Sigmoid colon (tissue), 6 donors: ENCODE measurements at regions not wholly inside any gene's neighbourhood (a gene's known extent, or its start where the extent isn't known, plus 50 kb on each side); places are given as distances from the start of the nearest gene placed in this dataset.
A peak's percentile ranks its signal among the peaks of the same experiment; 100 is the strongest.

Source experiments
- DNase-seq: peaks from one replicate; pipeline ENCODE4 v3.0.0-alpha.2; 2019
- H3K27ac ChIP-seq, 4 donors: fragments of 200-600 bp; sonication (generic); one replicate each; pipeline ENCODE4 v1.5.1; 2016 to 2019; ENCODE audit warnings: mild to moderate bottlenecking in 1 of 4
- H3K27me3 ChIP-seq, 3 donors: fragments of 200-600 bp; sonication (generic); one replicate each; pipeline ENCODE4 v1.5.1; 2019; ENCODE audit warnings: mild to moderate bottlenecking in 1 of 3
- H3K36me3 ChIP-seq, 4 donors: fragments of 200-600 bp; sonication (generic); one replicate each; pipeline ENCODE4 v1.5.1; 2016 to 2019
- H3K4me1 ChIP-seq, 4 donors: fragments of 200-600 bp; sonication (generic); one replicate each; pipeline ENCODE4 v1.5.1; 2017 to 2019
- H3K4me3 ChIP-seq, 4 donors: fragments of 200-600 bp; sonication (generic); one replicate each; pipeline ENCODE4 v1.5.1; 2017 to 2019; ENCODE audit warnings: mild to moderate bottlenecking in 2 of 4, moderate library complexity in 1 of 4
- H3K9me3 ChIP-seq, 4 donors: fragments of 200-600 bp in 3 of 4; sonication (generic) in 3 of 4; one replicate each; pipeline versions ENCODE4 v1.5.1 to v1.6.1; 2013 to 2019
- EP300 ChIP-seq, 4 donors: sonication (generic); formaldehyde crosslinking; IDR thresholded peaks; one replicate each; pipeline ENCODE4 v1.6.1; 2017; ENCODE audit warnings: antibody characterized with exemption in 4 of 4
- POLR2A ChIP-seq, 2 donors: fragments of 450-650 bp; IDR thresholded peaks; one replicate each; pipeline ENCODE4 v1.6.1; 2016; ENCODE audit warnings: antibody characterized with exemption in 2 of 2, mild to moderate bottlenecking in 2 of 2, moderate library complexity in 2 of 2
- POLR2AphosphoS5 ChIP-seq, 4 donors: sonication (generic); formaldehyde crosslinking; IDR thresholded peaks; one replicate each; pipeline ENCODE4 v1.6.1; 2017; ENCODE audit warnings: antibody characterized with exemption in 4 of 4
- whole genome bisulfite sequencing, 2 donors: extraction: QIAGEN DNeasy Blood & Tissue Kit; methylation state at CpG; one replicate each; pipeline ENCODE4 v1.1.7; 2013; 5-methylcytosine and 5-hydroxymethylcytosine counted together
- intact Hi-C: fragments of 100-400 bp; cut with DNase I; formaldehyde crosslinking; loops from one replicate; pipeline ENCODE4 v1.15.1; 2023
- TF ChIP-seq, protein P1 (sequence below), 4 experiments: fragments of 450-650 bp in 3 of 4; fragments of 200-600 bp in 1 of 4; IDR thresholded peaks; one replicate each; pipeline ENCODE4 v1.5.1; 2016 to 2019; ENCODE audit warnings: antibody characterized with exemption in 4 of 4, mild to moderate bottlenecking in 3 of 4, moderate library complexity in 2 of 4
- donor health status: healthy with polysubstance abuse.
- donor health status: healthy.

DNA sequence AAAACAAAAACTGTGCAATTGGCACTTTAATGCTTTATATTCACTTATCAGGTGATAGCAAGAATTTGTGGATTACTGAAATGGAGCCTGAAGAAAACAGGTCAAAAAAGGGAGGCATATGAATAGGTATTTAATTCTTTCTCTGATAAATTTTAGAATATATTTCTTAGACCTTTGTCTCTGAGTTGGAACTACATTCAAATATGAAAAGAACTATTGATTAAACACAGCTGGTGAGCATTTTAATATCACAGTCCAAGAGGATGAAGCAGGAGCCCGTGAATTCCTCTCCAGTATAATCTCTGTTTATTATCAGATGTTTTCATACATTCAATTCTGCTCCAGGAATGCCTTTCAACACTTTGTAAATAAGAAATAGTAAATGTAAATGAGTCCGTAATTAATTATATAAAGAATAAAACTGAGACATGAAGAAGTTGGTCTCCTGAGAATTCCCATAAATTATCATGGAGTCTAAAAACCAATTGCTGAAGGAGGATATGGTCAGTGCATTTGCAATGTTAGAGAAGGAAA is 86.3 kb upstream of the ARHGEF26 start:
- no peak for DNase-seq
- Histone ChIP-seq H3K4me1 (peaks cover 0 to 56% (median 26%) of the 10 kb centered on the region in 4 donors), H3K36me3 (no peaks in the 10 kb centered on the region), H3K4me3 (no peak overlapping the region), H3K27ac (peak overlapping the region in 3 of 4 donors; percentile 33 to 76 (median 72)), H3K27me3 (no peaks in the 10 kb centered on the region), H3K9me3 (no peaks in the 10 kb centered on the region)
- WGBS, 2 donors = 70 to 73% methylated on average over 2 of the region's 2 CpGs
- intact Hi-C loops = no loop called here
- TF ChIP-seq, protein P1, sequence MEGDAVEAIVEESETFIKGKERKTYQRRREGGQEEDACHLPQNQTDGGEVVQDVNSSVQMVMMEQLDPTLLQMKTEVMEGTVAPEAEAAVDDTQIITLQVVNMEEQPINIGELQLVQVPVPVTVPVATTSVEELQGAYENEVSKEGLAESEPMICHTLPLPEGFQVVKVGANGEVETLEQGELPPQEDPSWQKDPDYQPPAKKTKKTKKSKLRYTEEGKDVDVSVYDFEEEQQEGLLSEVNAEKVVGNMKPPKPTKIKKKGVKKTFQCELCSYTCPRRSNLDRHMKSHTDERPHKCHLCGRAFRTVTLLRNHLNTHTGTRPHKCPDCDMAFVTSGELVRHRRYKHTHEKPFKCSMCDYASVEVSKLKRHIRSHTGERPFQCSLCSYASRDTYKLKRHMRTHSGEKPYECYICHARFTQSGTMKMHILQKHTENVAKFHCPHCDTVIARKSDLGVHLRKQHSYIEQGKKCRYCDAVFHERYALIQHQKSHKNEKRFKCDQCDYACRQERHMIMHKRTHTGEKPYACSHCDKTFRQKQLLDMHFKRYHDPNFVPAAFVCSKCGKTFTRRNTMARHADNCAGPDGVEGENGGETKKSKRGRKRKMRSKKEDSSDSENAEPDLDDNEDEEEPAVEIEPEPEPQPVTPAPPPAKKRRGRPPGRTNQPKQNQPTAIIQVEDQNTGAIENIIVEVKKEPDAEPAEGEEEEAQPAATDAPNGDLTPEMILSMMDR (IDR thresholded peaks at IDR 0.05) = no peak
- TF ChIP-seq POLR2AphosphoS5 (IDR thresholded peaks at IDR 0.05) (no peak), EP300 (IDR thresholded peaks at IDR 0.05) (no peak), POLR2A (IDR thresholded peaks at IDR 0.05) (no peak)

DNA sequence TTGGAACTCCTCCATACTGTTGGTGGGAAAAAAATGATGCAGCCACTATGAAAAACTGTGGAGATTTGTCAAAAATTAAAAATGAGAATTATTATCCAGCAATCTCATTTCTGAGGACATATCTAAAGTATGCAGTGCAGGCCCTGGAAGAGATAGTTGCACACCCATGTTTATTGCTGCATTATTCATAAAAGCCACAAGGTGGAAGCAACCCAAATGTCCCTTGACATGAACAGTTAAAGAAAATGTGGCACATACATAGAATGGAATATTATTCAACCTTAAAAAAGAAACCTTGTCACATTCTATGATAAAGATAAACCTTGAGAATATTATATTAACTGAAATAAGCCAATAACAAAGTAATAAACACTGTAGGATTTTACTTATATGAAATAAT is 80.9 kb upstream of the ARHGEF26 start:
- no peak overlapping the region for H3K4me3 ChIP-seq
- TF ChIP-seq POLR2AphosphoS5 (IDR thresholded peaks at IDR 0.05) = no peak
- no peak for TF ChIP-seq POLR2A (IDR thresholded peaks at IDR 0.05)
- no peak for TF ChIP-seq EP300 (IDR thresholded peaks at IDR 0.05)
- TF ChIP-seq, protein P1 (IDR thresholded peaks at IDR 0.05) = no peak
- intact Hi-C loops = no loop called here
- H3K27ac ChIP-seq = no peak overlapping the region
- H3K27me3 ChIP-seq = no peaks in the 10 kb centered on the region
- H3K4me1 ChIP-seq = peaks cover 0 to 28% (median 17%) of the 10 kb centered on the region in 4 donors
- H3K9me3 ChIP-seq = no peaks in the 10 kb centered on the region
- H3K36me3 ChIP-seq = no peaks in the 10 kb centered on the region
- no peak for DNase-seq

DNA sequence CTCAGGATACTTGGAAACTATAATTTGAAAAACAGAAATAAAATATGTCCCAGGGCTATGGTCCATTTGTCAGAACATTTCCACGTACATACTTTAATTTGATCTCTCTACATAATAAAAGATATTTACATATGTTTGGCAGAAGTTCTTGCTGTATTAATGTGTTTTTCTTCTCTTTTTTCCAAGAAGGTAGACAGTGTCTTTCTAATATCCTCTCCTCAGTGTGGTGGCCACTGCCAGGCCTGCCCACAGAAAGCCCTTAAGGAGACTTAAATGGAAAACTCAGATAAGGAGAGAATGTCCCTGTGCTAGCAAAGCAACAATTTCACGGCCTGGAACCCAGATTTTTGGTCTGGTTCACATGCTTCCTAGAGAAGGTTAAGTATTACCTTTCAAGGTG is 76.5 kb upstream of the ARHGEF26 start:
- no peak for DNase-seq
- Histone ChIP-seq H3K4me3 (no peak overlapping the region), H3K36me3 (no peaks in the 10 kb centered on the region), H3K4me1 (peaks cover 0 to 5% (median 1%) of the 10 kb centered on the region in 4 donors), H3K9me3 (no peaks in the 10 kb centered on the region), H3K27ac (peak overlapping the region in 1 of 4 donors; percentile 15), H3K27me3 (no peaks in the 10 kb centered on the region)
- intact Hi-C loops = no loop called here
- 84 to 91% methylated on average over 2 of the region's 2 CpGs for WGBS, 2 donors
- TF ChIP-seq POLR2AphosphoS5 (IDR thresholded peaks at IDR 0.05) (no peak), EP300 (IDR thresholded peaks at IDR 0.05) (no peak), POLR2A (IDR thresholded peaks at IDR 0.05) (no peak)
- TF ChIP-seq, protein P1 (IDR thresholded peaks at IDR 0.05) = no peak

DNA sequence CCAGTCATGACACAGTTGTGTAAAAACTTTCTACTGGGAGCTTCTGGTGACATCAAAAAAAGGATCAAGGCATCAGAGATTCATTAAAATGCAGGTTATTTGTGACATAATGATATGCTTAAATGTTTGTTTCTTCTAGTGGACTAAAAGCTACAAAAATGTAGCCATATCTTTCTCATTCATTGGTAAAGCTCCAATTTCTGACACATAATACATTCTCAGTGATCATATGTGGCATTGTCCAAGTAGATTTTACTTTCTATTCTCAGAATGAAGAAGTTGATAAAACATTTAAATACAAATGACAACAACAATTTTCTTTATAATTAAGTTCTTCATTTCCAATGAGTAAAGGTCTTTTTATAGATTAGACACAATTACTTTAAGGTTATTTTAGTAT is 71.0 kb upstream of the ARHGEF26 start:
- H3K4me3 ChIP-seq = no peak overlapping the region
- H3K36me3 ChIP-seq = no peaks in the 10 kb centered on the region
- no peak for DNase-seq
- H3K27ac ChIP-seq = peak overlapping the region in 1 of 4 donors; percentile 14
- H3K4me1 ChIP-seq = peaks cover 0 to 14% (median 6%) of the 10 kb centered on the region in 4 donors
- intact Hi-C loops = no loop called here
- no peaks in the 10 kb centered on the region for H3K27me3 ChIP-seq
- TF ChIP-seq EP300 (IDR thresholded peaks at IDR 0.05) (no peak), POLR2A (IDR thresholded peaks at IDR 0.05) (no peak)
- TF ChIP-seq, protein P1 (IDR thresholded peaks at IDR 0.05) = no peak
- no peaks in the 10 kb centered on the region for H3K9me3 ChIP-seq

DNA sequence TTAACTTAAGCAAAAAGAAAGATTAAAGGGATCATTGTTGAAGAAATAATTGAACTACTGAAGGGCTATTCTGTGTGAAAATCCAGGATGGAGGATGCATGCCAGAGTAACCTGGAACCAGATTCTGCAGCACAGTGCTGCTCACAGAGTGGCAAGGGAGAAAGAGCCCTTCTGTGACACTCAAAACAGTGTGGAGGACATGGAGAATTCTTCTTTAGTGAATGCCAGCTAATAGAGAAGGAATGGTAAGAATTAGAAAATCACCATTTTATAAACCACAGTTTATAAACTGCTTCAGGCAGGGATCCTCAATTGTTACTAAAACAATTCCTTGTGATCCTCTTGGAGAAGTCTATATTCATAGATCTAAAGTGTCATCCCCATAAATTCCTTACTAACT is 70.4 kb upstream of the ARHGEF26 start:
- no peak for DNase-seq
- no peaks in the 10 kb centered on the region for H3K27me3 ChIP-seq
- H3K4me3 ChIP-seq = no peak overlapping the region
- H3K36me3 ChIP-seq = no peaks in the 10 kb centered on the region
- TF ChIP-seq, protein P1 (IDR thresholded peaks at IDR 0.05) = no peak
- TF ChIP-seq EP300 (IDR thresholded peaks at IDR 0.05) (no peak), POLR2AphosphoS5 (IDR thresholded peaks at IDR 0.05) (no peak)
- H3K4me1 ChIP-seq = peaks cover 0 to 14% (median 6%) of the 10 kb centered on the region in 4 donors
- no peaks in the 10 kb centered on the region for H3K9me3 ChIP-seq
- peak overlapping the region in 1 of 4 donors; percentile 14 for H3K27ac ChIP-seq
- intact Hi-C loops = no loop called here
